Right lobe of liver (tissue), 4 donors: ENCODE measurements at regions not wholly inside any gene's neighbourhood (a gene's known extent, or its start where the extent isn't known, plus 50 kb on each side); places are given as distances from the start of the nearest gene placed in this dataset.

Experiments used
- POLR2A ChIP-seq: fragments of 450-650 bp; IDR thresholded peaks from one replicate; pipeline ENCODE4 v1.6.1; 2017; ENCODE audit warnings: antibody characterized with exemption, mild to moderate bottlenecking
- TF ChIP-seq, protein P1 (sequence below), 4 donors: fragments of 200-600 bp in 3 of 4; fragments of 450-650 bp in 1 of 4; IDR thresholded peaks; one replicate each; pipeline versions ENCODE4 v1.5.1 to v1.8.0; 2016 to 2022; ENCODE audit warnings: antibody characterized with exemption in 4 of 4, mild to moderate bottlenecking in 2 of 4
- donor health status: DM: no; HTN: no; CAD: no.
- donor health status: DM: no; HTN: no; CAD: no.
- donor health status: DM: no; HTN: yes; CAD: no.

DNA sequence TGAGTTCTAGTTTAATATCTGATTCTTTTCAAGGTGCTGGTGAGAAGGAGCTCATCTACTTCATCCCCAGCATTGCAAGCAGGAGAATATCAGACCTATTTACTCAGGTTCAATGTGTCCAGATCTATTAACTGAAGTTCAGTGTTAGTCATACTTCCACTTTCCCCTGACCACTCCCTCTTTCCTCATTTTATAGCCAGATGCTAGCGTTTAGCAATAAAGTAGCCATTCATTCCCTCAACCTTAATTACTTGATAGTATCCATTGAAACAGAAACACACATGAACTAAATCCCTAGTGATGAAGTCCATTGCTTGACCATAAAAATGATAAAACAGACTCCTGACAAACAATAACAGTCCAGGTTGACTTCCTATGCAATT lies 60.0 kb downstream of the RPL22L1 start:
- no peak for TF ChIP-seq POLR2A
- TF ChIP-seq, protein P1, sequence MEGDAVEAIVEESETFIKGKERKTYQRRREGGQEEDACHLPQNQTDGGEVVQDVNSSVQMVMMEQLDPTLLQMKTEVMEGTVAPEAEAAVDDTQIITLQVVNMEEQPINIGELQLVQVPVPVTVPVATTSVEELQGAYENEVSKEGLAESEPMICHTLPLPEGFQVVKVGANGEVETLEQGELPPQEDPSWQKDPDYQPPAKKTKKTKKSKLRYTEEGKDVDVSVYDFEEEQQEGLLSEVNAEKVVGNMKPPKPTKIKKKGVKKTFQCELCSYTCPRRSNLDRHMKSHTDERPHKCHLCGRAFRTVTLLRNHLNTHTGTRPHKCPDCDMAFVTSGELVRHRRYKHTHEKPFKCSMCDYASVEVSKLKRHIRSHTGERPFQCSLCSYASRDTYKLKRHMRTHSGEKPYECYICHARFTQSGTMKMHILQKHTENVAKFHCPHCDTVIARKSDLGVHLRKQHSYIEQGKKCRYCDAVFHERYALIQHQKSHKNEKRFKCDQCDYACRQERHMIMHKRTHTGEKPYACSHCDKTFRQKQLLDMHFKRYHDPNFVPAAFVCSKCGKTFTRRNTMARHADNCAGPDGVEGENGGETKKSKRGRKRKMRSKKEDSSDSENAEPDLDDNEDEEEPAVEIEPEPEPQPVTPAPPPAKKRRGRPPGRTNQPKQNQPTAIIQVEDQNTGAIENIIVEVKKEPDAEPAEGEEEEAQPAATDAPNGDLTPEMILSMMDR (IDR thresholded peaks at IDR 0.05), result no peak
